Thoracic aorta (tissue), 2 donors: ENCODE measurements at regions not wholly inside any gene's neighbourhood (a gene's known extent, or its start where the extent isn't known, plus 50 kb on each side); places are given as distances from the start of the nearest gene placed in this dataset.

ENCODE experiments used
- ATAC-seq: fragments of 150-250 bp; one replicate; pipeline ENCODE4 v1.8.0; 2017; ENCODE audit warnings: low read depth; ENCODE audit not compliant: insufficient number of reproducible peaks, low FRiP score
- DNase-seq: peaks from one replicate; pipeline ENCODE4 v3.0.0-alpha.2; 2020; ENCODE audit warnings: low spot score
- H3K27ac ChIP-seq, 2 donors: fragments of 200-600 bp; sonication (generic); 1 replicate in 1 of 2; 2 replicates in 1 of 2; pipeline ENCODE4 v1.5.1; 2016; ENCODE audit warnings: mild to moderate bottlenecking in 2 of 2, moderate library complexity in 2 of 2
- H3K27me3 ChIP-seq: fragments of 200-600 bp; sonication (generic); replicated peaks from 2 replicates; pipeline ENCODE4 v1.6.0; 2016; ENCODE audit warnings: mild to moderate bottlenecking; ENCODE audit not compliant: insufficient read depth
- H3K36me3 ChIP-seq: fragments of 200-600 bp; sonication (generic); one replicate; pipeline ENCODE4 v1.5.1; 2016
- H3K4me1 ChIP-seq, 2 donors: fragments of 200-600 bp; sonication (generic); 1 replicate in 1 of 2; 2 replicates in 1 of 2; pipeline versions ENCODE4 v1.5.1 to v1.6.0; 2016; ENCODE audit warnings: low read depth in 2 of 2, mild to moderate bottlenecking in 1 of 2; ENCODE audit not compliant: control insufficient read depth in 1 of 2
- H3K4me3 ChIP-seq: fragments of 200-600 bp; sonication (generic); 2 replicates; pipeline ENCODE4 v1.5.1; 2016; ENCODE audit warnings: mild to moderate bottlenecking
- H3K9me3 ChIP-seq: fragments of 200-600 bp; sonication (generic); 2 replicates; pipeline ENCODE4 v1.5.1; 2016
- TF ChIP-seq, protein P1 (sequence below): fragments of 200-600 bp; sonication (generic); IDR thresholded peaks from one replicate; pipeline ENCODE4 v1.5.1; 2019; ENCODE audit warnings: antibody characterized with exemption

DNA sequence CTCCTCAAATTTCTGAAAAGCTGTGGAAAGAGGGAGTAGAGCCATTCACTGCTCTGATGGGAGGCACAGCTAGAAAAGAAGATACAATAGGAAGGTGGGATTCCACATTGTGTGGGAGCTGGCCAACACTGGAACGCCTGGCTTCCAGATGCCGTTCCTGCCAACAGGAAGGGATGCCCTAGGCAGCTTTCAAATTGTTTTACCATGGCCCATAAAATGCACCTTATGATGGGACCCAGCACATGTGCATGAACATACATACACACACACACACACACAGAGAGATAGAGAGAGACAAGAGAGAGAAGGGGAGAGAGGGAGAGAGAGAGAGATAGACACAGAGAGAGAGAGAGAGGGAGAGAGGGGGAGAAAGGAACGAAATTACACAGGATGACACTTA is 86.1 kb upstream of the BZW1 start:
- ATAC-seq, result no peak
- Histone ChIP-seq H3K36me3 (no peaks in the 10 kb centered on the region), H3K27me3 (no peaks in the 10 kb centered on the region), H3K27ac (no peak overlapping the region), H3K9me3 (no peaks in the 10 kb centered on the region), H3K4me3 (no peak overlapping the region), H3K4me1 (no peaks in the 10 kb centered on the region)
- TF ChIP-seq, protein P1, sequence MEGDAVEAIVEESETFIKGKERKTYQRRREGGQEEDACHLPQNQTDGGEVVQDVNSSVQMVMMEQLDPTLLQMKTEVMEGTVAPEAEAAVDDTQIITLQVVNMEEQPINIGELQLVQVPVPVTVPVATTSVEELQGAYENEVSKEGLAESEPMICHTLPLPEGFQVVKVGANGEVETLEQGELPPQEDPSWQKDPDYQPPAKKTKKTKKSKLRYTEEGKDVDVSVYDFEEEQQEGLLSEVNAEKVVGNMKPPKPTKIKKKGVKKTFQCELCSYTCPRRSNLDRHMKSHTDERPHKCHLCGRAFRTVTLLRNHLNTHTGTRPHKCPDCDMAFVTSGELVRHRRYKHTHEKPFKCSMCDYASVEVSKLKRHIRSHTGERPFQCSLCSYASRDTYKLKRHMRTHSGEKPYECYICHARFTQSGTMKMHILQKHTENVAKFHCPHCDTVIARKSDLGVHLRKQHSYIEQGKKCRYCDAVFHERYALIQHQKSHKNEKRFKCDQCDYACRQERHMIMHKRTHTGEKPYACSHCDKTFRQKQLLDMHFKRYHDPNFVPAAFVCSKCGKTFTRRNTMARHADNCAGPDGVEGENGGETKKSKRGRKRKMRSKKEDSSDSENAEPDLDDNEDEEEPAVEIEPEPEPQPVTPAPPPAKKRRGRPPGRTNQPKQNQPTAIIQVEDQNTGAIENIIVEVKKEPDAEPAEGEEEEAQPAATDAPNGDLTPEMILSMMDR, result no peak
- no peak for DNase-seq

DNA sequence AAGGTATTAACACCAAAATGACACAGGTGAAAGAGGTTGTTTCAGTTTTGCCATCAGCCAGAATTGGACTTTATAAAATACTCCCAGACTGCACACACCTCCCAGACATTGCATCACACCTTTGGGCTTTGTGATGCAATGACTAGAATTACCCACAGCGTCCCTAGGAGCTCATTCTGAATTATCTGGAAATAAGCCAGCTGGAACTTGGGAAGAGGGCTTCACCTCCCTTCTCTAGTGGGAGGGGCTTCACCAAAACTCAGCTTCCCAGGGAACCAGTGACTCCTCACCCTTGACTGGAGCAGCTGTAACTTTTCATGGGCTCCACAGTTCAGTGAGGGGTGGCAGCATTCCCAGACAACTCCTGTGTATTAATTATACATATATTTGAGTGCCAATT is 83.1 kb upstream of the BZW1 start:
- TF ChIP-seq, protein P1, result no peak
- DNase-seq (no peak), ATAC-seq (no peak)
- no peaks in the 10 kb centered on the region for H3K4me1 ChIP-seq
- H3K27ac ChIP-seq, result no peak overlapping the region
- no peaks in the 10 kb centered on the region for H3K36me3 ChIP-seq
- no peaks in the 10 kb centered on the region for H3K27me3 ChIP-seq
- H3K4me3 ChIP-seq, result no peak overlapping the region
- H3K9me3 ChIP-seq, result no peaks in the 10 kb centered on the region

DNA sequence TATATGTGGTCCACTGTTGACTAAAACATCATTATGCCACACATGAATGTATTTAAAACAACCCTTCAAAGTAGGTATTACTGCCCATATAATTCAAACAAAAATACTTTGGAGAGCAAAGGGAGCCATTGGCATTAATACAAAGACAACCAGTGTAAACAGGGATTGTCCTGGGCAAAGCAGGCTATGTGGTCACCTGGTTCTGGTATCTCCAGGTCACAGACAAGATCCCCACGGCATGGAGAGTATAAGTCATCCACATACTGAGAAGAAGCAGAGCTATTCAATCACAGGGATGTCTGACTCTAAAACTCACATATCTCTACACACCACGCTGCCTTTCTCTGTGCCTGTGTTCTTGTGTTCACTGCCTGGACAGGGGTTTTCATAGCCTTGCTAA is 81.4 kb upstream of the BZW1 start:
- H3K9me3 ChIP-seq, result no peaks in the 10 kb centered on the region
- H3K36me3 ChIP-seq, result no peaks in the 10 kb centered on the region
- H3K27ac ChIP-seq, result no peak overlapping the region
- no peak overlapping the region for H3K4me3 ChIP-seq
- DNase-seq (no peak), ATAC-seq (no peak)
- H3K4me1 ChIP-seq, result no peaks in the 10 kb centered on the region
- no peaks in the 10 kb centered on the region for H3K27me3 ChIP-seq
- TF ChIP-seq, protein P1, result no peak

DNA sequence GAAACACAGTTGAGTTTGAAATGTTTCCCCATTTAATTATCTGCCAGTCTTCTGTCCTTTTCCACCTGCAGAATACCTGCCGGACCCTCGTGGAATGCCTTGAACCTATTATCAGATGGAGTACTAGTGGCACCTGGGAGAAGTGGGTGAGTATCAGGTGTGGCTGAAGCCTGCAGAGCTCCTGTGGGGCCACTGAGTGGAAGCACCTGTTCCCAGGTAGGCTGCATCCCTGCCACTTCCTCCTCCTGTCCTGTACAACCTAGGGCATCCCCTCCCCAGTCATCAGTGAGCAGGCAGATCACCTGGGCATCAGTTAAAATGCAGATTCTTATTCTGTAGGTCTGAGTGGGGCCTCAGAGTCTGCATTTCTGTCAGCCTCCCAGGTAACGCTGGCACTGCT is 80.8 kb upstream of the BZW1 start:
- Histone ChIP-seq H3K9me3 (no peaks in the 10 kb centered on the region), H3K27me3 (no peaks in the 10 kb centered on the region), H3K4me1 (peaks cover 0 to 5% of the 10 kb centered on the region in 2 donors), H3K27ac (no peak overlapping the region), H3K36me3 (no peaks in the 10 kb centered on the region), H3K4me3 (no peak overlapping the region)
- DNase-seq (no peak), ATAC-seq (no peak)
- TF ChIP-seq, protein P1, result no peak

DNA sequence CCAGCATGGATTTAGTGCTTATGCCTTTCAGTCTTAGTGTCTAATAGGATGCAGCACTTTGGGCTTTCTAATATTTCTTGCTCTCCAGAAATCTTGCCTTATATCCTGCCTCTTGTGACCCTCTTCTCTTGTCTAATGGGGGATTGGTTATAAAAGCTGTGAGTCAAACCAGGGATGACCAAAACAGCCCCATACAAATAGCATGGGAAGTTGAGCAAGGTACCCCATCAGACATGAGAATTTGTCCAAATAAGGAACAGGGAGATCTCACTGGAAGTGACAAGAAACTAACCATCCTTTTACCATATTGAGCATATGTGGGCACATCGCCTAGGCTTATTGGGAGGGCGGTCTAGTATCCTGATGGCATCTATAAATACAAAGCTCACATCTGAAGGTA is 78.8 kb upstream of the BZW1 start:
- Histone ChIP-seq H3K4me3 (no peak overlapping the region), H3K27me3 (no peaks in the 10 kb centered on the region), H3K4me1 (peaks cover 0 to 14% of the 10 kb centered on the region in 2 donors), H3K27ac (no peak overlapping the region), H3K36me3 (no peaks in the 10 kb centered on the region), H3K9me3 (no peaks in the 10 kb centered on the region)
- ATAC-seq, result no peak
- TF ChIP-seq, protein P1, result no peak
- DNase-seq, result no peak
